GM19463 (cell line): ENCODE measurements at regions not wholly inside any gene's neighbourhood (a gene's known extent, or its start where the extent isn't known, plus 50 kb on each side); places are given as distances from the start of the nearest gene placed in this dataset.
A peak's percentile ranks its signal among the peaks of the same experiment; 100 is the strongest.

Source experiments
- ATAC-seq: cut with Tn5 transposase; IDR thresholded peaks from one replicate; pipeline ENCODE4 v1.9.1; 2021; ENCODE audit warnings: mild to moderate bottlenecking, moderate library complexity; ENCODE audit not compliant: unreplicated experiment

DNA sequence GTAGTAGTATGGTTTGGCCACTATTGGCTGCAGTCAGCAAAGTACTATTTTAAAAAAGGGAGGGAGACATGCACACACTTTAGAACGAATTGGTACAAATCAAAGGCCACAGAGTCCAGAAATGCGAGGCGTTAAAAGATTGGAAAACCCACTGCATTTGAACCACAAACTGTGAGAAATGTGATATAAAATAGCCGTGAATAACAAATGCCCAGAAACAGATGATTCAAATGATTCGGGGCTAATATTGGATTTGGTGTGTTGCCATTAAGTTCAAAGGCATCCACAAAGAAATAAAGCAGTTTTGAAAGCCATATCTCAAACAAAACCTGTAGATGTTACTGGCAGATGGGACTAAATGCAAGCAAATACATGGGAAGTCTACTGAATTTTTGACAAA, 140.9 kb upstream of the HMHB1 start:
- ATAC-seq = no peak

DNA sequence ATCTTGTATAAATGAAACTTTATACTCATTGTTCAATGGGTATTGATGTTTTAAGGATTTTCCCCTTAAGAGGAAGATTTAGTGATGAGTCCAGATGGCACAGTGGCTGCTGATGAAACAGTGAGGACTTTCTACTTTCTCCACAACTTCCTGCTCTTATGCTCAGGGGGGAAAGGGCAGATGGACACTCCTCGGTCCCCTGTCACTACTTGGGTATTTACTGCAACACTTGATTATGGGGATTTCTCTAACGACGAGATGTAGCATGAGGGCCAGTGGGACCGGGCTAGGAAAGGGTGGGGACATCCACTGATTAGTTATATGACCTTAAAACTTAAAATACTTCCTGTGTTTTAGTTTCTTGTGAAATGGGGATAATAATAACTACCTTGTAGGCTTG, 146.1 kb upstream of the HMHB1 start:
- ATAC-seq = no peak

GRCh38 chr5:143664623-143665022, 147.3 kb upstream of the HMHB1 start:
- ATAC-seq = no peak

DNA sequence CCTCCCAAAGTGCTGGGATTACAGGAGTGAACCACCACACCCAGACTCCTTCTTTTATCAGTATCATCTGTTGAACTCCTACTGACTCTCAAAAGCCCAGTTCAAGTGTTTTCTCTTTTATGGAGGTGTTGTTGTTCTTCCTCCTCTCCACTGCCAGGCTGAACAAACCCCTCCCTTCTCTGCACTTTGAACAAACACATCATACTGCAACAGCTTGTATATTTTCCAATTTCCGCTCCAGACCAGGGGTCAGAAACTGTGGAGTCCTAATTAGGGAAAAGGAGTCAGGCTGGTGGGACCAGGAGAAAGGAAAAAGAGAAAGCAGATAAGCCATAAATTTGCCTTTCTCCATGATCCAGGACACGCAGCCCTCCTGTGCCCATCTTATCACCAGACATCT, 148.1 kb upstream of the HMHB1 start:
- no peak for ATAC-seq

DNA sequence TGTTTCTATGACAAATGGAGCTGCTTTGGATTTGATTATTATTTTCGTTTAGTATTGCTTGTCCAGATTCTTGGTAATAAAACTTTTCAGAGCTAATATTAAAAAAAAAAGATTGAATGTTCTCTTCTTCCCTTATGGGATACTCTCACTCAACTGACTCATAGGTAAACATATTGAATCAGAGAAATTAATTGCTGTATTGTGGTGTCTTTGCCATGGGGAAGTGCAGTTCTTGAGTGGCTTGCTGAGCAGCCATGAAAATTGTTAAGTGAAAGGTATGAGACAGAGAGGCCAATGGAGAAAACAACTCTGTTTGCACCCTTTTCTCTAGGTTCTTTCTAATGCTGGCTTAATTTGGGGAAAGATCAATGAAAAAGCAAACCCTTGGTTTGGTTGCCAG, 149.9 kb upstream of the HMHB1 start:
- ATAC-seq = no peak

GRCh38 chr5:143660625-143661024, 151.3 kb upstream of the HMHB1 start:
- no peak for ATAC-seq

GRCh38 chr5:143659599-143660238, 152.2 kb upstream of the HMHB1 start:
- ATAC-seq = no peak

DNA sequence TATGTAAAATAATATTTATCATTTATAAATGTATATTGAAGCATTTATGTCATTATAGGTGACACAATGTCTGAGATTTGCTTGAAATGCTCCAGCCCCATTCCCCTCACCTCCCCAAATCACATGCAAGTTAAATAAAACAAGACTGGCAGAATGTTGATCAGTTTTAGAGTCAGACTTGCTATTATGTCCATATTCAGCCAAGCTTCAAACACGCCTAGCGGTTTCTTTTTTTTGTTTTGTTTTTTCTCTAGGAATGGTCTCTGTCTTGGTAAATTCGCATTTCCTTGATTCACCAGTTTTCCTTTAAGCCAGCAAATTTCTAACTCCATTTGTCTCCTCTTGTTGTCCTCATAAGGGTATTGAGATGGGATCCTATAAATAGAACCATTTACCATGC, 153.0 kb upstream of the HMHB1 start:
- ATAC-seq = no peak

GRCh38 chr5:143657647-143658285, 154.2 kb upstream of the HMHB1 start:
- ATAC-seq = no peak

DNA sequence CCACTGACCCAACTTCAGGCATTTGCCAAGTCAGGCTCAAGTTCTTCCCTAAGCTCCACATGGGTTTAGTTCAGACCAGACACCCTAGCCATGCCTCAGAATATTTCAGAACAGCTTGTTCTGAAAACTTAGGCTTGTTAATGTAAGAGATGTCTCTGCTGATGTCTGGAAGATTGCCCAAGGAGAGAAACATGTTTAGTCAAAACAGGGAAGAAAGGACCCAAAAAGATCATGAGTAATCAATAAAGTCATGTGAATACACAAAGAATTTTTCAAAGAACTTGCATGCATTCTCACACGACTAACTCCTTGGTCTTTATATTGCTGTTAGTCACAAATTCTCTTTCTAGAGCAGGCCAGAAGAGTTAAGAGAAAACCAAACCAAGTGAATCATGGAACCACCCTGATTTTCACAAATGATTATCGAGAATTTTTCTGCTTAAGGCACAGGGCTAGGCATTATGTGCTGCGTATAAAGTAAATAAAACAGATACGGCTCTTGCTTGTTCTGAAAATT, 158.1 kb upstream of the HMHB1 start:
- no peak for ATAC-seq

- peak; percentile 86 for ATAC-seq
These were observed 158.7 kb upstream of the HMHB1 start for GRCh38 chr5:143653256-143653655.

DNA sequence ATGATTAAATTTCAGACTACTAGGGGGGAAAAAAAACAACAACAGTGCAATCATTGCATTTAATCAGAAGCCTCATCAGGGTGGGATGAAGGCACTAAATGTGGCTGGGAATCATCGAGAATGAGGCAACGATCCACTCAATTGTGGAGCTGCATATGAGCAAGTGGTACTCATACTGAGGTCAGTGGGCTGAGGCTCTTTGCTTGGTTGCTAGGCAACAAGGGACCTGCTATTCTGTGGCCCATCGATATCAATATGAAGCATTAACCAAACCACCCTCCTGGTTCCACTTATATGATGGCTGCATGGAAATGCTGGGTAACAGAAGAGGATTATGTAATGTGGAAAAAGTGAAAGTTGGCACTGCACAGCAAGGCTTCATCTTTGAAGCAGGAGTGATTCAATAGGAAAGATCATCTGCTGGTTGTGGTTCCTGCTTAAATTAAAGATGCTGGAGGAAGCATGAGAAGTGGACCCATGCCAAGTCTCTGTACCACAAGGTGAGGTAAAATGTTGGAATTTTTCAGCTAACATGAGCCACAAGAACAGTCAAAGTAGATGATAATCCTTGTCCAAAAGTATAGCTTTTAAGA, 159.8 kb upstream of the HMHB1 start:
- no peak for ATAC-seq

GRCh38 chr5:143649937-143650621, 161.9 kb upstream of the HMHB1 start:
- no peak for ATAC-seq

DNA sequence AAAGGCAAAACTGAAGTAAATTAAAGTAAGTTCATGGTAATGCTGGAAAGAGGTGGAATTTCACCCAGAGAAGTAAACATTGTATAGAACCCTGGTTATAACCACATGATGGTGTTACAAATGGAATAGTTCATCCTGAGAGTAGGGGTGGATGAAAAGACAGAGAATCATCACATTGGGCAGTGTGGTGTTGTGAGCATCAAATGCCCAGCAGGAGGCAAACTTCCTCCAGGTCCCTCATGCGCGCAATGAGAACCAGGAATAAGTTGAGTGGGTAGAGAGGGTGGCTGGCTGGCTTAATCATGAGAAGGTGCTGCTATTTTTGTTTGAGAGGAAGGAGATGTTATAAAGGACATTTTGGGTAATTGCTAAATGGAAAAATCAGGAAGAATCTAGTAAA, 163.3 kb upstream of the HMHB1 start:
- no peak for ATAC-seq

DNA sequence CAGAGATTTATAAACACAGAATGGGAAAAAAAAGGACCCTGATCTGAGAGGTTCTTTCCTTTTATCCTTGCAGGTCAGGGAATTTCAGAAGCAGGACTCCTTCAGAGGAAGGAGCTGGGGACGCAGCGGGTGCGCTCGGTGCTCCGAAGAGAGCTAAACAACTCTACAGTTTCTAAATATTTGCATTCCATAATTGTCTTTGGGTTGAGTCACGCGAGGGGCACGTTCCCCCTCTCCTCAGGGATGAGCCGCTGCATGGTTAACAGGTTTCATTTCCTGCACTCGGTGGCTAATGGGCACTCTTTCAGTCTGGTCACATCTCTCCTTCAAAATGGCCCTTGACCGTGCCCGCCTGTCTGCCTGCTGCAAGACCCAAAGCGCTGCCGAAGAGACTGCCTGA, 165.0 kb upstream of the HMHB1 start:
- no peak for ATAC-seq

DNA sequence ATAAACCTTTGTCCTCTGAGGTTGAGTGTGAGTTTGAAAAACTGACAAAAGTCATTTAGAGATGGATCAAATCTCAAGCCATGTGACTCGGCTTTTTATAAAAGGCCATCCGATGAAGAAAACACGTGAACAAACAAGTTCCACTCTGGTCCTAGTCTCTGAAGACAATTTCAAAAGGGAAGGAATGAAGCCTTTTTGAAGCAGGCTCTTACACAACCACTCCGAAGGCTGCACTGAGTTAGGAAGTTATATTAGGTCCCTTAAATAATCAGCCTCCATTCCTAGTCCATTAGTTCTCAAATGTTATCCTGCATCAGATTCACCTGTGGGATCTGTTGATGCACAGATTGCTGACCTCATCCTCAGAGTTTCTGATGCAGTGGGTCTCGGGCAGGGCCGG, 166.6 kb upstream of the HMHB1 start:
- ATAC-seq = no peak

DNA sequence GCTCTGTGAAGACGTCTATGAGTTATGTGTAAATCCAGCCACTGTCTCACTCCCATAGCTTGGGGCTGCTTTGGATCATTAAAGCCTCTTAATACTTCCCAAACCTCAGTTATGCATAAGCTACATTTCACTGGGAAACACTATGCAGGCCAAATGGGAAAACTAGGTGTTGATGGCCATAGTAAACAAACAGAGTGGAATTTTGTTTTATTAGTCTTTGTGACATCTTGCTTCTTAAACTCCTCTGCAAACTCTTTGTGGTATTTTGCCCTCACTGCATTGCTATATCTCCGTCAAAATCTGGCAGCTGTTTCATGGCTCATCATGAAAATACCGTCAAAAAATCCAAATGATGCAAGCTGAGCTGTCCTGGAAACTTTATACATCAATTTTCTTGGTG, 167.2 kb upstream of the HMHB1 start:
- ATAC-seq = no peak

- no peak for ATAC-seq
These were observed 169.2 kb upstream of the HMHB1 start for GRCh38 chr5:143642791-143643190.

GRCh38 chr5:143641549-143642355, 170.2 kb upstream of the HMHB1 start:
- peak; percentile 78 for ATAC-seq

DNA sequence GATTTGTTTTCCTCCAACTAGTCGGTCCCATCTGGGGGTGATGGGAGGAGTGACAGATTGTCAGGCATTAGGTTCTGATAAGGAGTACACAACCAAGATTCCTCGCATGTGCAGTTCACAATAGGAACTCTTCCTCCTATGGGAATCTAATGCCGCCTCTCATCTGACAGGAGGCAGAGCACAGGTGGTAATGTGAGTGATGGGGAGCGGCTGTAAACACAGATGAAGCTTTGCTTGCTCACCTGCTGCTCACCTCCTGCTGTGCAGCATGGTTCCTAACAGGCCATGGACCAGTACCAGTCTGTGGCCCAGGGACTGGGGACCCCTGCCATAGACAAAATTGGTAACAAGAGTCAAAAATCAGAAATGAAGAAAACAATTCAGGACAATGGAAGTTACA, 173.3 kb upstream of the HMHB1 start:
- ATAC-seq = no peak

DNA sequence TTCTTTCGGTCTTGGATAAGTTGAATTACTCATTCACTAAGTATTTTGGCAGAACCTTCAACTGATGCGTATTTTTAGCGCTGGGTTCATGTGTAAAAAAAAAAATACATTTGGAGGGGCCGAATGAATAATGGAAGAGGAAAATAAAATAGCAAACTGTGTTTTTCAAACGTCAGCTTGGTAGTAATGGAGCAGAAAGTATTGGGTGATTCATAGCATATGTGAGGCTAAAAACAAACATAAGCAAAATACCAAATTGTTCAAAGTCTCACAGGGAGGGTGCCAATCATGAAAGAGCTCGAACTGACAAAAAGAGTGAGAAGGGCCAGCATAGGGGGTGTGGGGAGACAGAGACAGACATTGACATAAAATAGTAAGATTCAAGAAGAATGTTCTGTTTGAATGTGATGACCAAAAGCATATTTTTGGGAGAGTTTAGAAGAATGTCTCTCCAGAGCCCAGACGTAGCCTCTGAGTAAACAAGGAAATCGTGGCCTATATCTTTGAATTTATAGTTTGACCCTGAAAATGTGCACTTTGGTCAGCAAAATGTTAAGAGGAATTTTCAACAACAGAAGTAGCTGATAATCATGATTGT, 174.9 kb upstream of the HMHB1 start:
- no peak for ATAC-seq
